ENCODE measurements at regions not wholly inside any gene's neighbourhood (a gene's known extent, or its start where the extent isn't known, plus 50 kb on each side); places are given as distances from the start of the nearest gene placed in this dataset.
"Not testable (repeated sequence)": the region's sequence is repeated elsewhere in the genome, so short reads cannot be mapped to it uniquely, and the experiment has no call there.

GRCh38 chr21:32089766-32090165 lies 189.1 kb downstream of the MIS18A start:
- no peak for DNase-seq

- no peak for DNase-seq
These were observed 190.4 kb downstream of the MIS18A start for GRCh38 chr21:32088471-32088870.

GRCh38 chr21:32087447-32087846 lies 191.4 kb downstream of the MIS18A start:
- DNase-seq = no peak

- DNase-seq = peak; percentile 73 to 87
These were observed 195.7 kb downstream of the MIS18A start for GRCh38 chr21:32083197-32083596.

GRCh38 chr21:32082466-32082865 lies 196.4 kb downstream of the MIS18A start:
- no peak for DNase-seq

- DNase-seq = no peak
These were observed 200.8 kb downstream of the HUNK start for GRCh38 chr21:32073593-32073992.

- no peak for DNase-seq
These were observed 200.4 kb downstream of the HUNK start for GRCh38 chr21:32073190-32073589.

GRCh38 chr21:32071620-32072019 lies 198.8 kb downstream of the HUNK start:
- not testable (repeated sequence) for DNase-seq

GRCh38 chr21:32070676-32071330 lies 198.0 kb downstream of the HUNK start:
- DNase-seq = no peak

- DNase-seq = no peak
These were observed 197.3 kb downstream of the HUNK start for GRCh38 chr21:32070126-32070525.

- no peak for DNase-seq
These were observed 192.8 kb downstream of the HUNK start for GRCh38 chr21:32065654-32066053.

- DNase-seq = no peak
These were observed 191.6 kb downstream of the HUNK start for GRCh38 chr21:32064281-32064910.

- no peak for DNase-seq
These were observed 189.9 kb downstream of the HUNK start for GRCh38 chr21:32062591-32063227.

GRCh38 chr21:32061729-32062128 lies 188.9 kb downstream of the HUNK start:
- no peak for DNase-seq

- DNase-seq = no peak
These were observed 184.0 kb downstream of the HUNK start for GRCh38 chr21:32056791-32057190.

- no peak for DNase-seq
These were observed 182.5 kb downstream of the HUNK start for GRCh38 chr21:32055305-32055704.

All from NCI-H2081 (cell line).